NB4 (cell line): ENCODE measurements at regions not wholly inside any gene's neighbourhood (a gene's known extent, or its start where the extent isn't known, plus 50 kb on each side); places are given as distances from the start of the nearest gene placed in this dataset.

Source experiments
- DNase-seq: peaks from one replicate; pipeline ENCODE4 v3.0.0; 2010; ENCODE audit warnings: low read depth
- H3K4me3 ChIP-seq: one replicate; pipeline ENCODE4 v1.5.1; 2011; ENCODE audit warnings: mild to moderate bottlenecking, low read depth, low read length, moderate library complexity
- CTCF ChIP-seq: IDR thresholded peaks from one replicate; pipeline ENCODE4 v1.5.1; 2012; ENCODE audit warnings: low read depth, low read length
- MAX ChIP-seq: IDR thresholded peaks from 2 replicates; pipeline ENCODE4 v1.6.1; 2011; ENCODE audit warnings: low read depth, low read length
- MYC ChIP-seq: IDR thresholded peaks from 2 replicates; pipeline ENCODE4 v1.6.1; 2011; ENCODE audit warnings: low read depth, low read length
- POLR2A ChIP-seq: IDR thresholded peaks from 2 replicates; pipeline ENCODE4 v1.6.1; 2011; ENCODE audit warnings: mild to moderate bottlenecking; ENCODE audit not compliant: insufficient read length; ENCODE audit errors: extremely low read depth

GRCh38 chr19:32253683-32254508 lies 91.5 kb upstream of the ZNF507 start:
- TF ChIP-seq MYC (no peak), MAX (no peak), CTCF (no peak), POLR2A (no peak)
- no peak for DNase-seq

GRCh38 chr19:32254509-32254890 lies 90.9 kb upstream of the ZNF507 start:
- TF ChIP-seq CTCF (no peak), MYC (no peak), MAX (no peak), POLR2A (no peak)
- DNase-seq: no peak
- no peak overlapping the region for H3K4me3 ChIP-seq

More at GRCh38 chr19:32253683-32254508, 91.5 kb upstream of the ZNF507 start:
- no peak overlapping the region for H3K4me3 ChIP-seq

- no peak for TF ChIP-seq POLR2A
- TF ChIP-seq MYC: no peak
- TF ChIP-seq CTCF: no peak
- TF ChIP-seq MAX: no peak
- H3K4me3 ChIP-seq: no peak overlapping the region
- DNase-seq: no peak
Measured at GRCh38 chr19:32255536-32256295, 89.7 kb upstream of the ZNF507 start.

GRCh38 chr19:32256341-32256975 lies 89.0 kb upstream of the ZNF507 start:
- no peak for TF ChIP-seq MAX
- no peak for TF ChIP-seq CTCF
- TF ChIP-seq POLR2A: no peak
- no peak for TF ChIP-seq MYC
- H3K4me3 ChIP-seq: no peak overlapping the region
- DNase-seq: no peak

GRCh38 chr19:32257326-32258073 lies 87.9 kb upstream of the ZNF507 start:
- TF ChIP-seq MYC (no peak), CTCF (no peak), POLR2A (no peak), MAX (no peak)
- no peak for DNase-seq
- no peak overlapping the region for H3K4me3 ChIP-seq
